ENCODE measurements at regions not wholly inside any gene's neighbourhood (a gene's known extent, or its start where the extent isn't known, plus 50 kb on each side); places are given as distances from the start of the nearest gene placed in this dataset.

DNA sequence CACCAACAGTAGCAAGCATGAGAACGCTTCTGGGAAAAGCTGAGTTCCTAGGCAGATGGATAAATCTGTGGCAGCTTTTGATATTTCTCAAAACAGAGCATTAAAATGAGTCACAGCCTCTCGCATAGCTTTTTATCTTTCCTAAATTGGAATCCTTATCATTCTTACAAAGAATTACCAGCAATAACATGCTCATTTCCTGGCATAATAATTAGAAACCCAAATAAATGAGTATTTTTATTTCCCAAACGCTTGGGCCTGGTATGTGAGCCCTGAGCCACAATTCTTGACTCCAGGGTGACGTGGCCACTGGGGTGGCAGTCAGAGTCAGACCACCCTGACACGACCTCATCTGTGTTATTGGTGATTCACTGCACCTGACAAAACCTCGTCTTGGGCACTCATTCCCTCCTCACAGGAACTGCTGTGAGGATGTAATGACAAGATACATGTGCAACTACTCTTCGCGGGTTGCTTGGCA, 210.7 kb downstream of the ARL4C start:
- no peak for DNase-seq (ENCODE audit: low read depth in 2 of 2, low spot score in 1 of 2)

GRCh38 chr2:234285541-234285940, 211.3 kb downstream of the ARL4C start:
- DNase-seq (ENCODE audit: low read depth in 2 of 2, low spot score in 1 of 2) = no peak

- no peak for DNase-seq (ENCODE audit: low read depth in 2 of 2, low spot score in 1 of 2)
These were observed 217.2 kb downstream of the ARL4C start for GRCh38 chr2:234279637-234280036.

- no peak for DNase-seq (ENCODE audit: low read depth in 2 of 2, low spot score in 1 of 2)
These were observed 218.2 kb downstream of the ARL4C start for GRCh38 chr2:234278556-234279255.

DNA sequence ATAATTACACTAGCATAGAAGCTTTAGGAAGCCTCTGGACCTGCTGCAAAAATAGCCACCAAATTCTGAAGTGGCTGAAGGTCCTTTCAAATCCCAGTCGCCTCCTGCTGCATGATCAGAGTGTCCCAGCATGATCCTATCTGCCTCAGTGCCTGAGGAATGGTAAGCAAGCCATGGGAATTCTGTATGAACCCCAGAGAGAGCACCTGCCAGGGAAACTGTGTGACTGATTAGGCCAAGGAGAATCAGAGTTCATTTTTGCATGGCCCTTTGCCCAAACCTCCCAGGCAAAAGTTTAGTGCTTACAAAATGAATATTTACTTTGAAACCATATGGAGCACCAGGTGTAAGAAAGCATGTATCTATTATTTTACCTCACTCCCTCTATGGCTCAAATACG, 221.4 kb downstream of the ARL4C start:
- DNase-seq (ENCODE audit: low read depth in 2 of 2, low spot score in 1 of 2) = no peak

DNA sequence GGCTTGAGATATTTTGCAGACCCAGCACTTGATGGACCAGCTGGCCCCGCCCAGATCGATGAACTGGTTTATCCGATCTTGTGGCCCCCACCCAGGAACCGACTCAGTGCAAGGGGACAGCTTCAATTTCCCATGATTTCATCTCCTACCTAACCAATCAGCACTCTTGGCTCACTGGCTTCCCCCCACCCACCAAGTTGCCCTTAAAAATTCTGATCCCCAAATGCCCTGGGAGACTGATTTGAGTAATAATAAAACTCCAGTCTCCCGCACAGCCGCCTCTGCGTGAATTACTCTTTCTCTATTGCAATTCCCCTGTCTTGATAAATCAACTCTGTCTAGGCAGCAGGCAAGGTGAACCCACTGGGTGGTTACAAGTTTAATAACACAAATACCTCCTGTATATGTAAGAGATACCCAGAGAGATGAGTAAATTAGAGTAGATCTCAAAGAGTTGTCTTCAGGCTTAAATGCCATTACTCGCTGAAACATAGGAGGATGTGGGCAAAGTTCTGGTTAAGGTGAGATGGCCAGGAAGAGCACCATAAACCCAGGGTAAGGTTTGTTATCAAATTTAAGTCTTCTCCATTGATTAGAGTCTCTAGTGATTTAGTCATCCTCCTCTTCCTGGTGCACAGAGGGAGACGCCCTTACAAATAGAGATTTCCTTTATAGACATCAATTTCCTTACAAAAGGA, 222.8 kb downstream of the ARL4C start:
- DNase-seq (ENCODE audit: low read depth in 2 of 2, low spot score in 1 of 2) = no peak

DNA sequence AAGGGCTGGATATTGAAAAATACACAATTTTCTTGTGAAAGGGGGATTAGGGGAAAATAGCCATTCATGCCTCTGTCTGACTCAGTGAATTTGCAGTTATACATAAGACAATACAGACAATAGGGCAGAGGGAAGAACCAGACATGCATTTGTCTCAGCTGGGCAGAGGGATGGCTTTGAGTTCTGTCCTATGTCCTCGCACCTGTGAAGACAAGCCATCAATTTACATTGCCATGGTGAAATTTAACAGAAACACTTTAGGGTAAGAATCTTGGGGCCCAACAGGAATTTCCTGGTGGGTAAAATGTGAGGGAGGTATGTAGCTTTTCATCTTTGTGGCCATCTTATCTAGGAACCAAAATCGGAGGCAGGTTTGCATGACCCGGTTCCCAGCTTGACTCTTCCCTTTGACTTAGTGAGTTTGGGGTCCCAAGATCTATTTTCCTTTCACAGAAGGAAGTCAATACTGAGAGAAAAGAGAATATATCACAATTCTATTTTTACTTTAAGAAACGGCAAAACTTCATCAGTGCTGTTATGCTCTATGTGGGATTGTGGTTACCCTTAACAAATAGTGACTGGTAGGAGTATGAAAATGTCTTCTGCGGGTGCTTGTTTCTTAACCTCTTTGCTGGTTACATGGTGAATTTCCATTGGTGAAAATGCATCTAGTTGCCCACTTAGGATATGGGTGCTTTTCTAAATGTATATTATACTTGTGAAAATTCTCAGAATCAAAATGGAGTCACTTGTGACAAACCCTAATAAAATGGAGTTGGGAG, 221.8 kb downstream of the SPP2 start:
- no peak for DNase-seq (ENCODE audit: low read depth in 2 of 2, low spot score in 1 of 2)

GRCh38 chr2:234271338-234271737, 220.8 kb downstream of the SPP2 start:
- DNase-seq (ENCODE audit: low read depth in 2 of 2, low spot score in 1 of 2) = no peak

- DNase-seq (ENCODE audit: low read depth in 2 of 2, low spot score in 1 of 2) = no peak
These were observed 219.3 kb downstream of the SPP2 start for GRCh38 chr2:234269769-234270204.

GRCh38 chr2:234267534-234267933, 217.0 kb downstream of the SPP2 start:
- no peak for DNase-seq (ENCODE audit: low read depth in 2 of 2, low spot score in 1 of 2)

- DNase-seq (ENCODE audit: low read depth in 2 of 2, low spot score in 1 of 2) = no peak
These were observed 216.4 kb downstream of the SPP2 start for GRCh38 chr2:234266952-234267351.

- DNase-seq (ENCODE audit: low read depth in 2 of 2, low spot score in 1 of 2) = no peak
These were observed 214.7 kb downstream of the SPP2 start for GRCh38 chr2:234265206-234265605.

DNA sequence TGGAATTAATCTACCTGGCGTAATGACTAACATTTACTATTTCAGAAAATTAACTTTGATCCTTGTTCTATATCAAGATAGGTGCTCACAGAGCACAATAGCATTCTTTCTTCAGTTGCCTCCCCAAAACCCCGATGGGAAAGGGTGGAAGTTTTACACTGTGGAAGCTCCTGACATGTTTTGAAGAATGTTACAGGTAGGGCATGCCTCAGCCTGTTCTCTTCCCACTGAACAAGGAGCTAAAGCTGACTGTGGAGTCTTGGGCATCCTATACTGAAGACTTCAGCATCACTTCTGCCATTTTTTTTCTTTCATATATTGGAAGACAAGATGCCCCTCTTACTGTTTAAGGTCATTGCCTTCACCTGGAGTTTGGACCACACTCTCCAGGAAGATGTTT, 211.2 kb downstream of the SPP2 start:
- no peak for DNase-seq (ENCODE audit: low read depth in 2 of 2, low spot score in 1 of 2)

DNA sequence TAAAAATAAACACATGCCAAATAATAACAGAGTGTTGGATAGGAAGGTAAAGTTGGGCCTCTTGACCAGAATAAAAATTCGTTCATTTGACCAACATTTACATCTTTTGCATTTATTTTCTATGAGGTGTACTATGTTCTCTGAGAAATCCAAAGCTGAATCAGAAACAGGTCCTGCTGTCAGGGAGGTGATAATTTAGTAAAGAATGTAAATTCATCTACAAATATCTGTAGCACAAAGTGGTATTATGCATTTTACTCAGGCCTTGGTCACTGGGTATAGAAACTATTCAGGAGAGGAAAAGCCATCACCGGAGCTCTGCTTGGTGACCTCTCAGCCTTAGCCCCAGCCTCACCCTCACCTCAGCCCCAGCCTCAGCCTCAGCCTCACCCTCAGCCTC, 208.9 kb downstream of the SPP2 start:
- DNase-seq (ENCODE audit: low read depth in 2 of 2, low spot score in 1 of 2) = no peak

DNA sequence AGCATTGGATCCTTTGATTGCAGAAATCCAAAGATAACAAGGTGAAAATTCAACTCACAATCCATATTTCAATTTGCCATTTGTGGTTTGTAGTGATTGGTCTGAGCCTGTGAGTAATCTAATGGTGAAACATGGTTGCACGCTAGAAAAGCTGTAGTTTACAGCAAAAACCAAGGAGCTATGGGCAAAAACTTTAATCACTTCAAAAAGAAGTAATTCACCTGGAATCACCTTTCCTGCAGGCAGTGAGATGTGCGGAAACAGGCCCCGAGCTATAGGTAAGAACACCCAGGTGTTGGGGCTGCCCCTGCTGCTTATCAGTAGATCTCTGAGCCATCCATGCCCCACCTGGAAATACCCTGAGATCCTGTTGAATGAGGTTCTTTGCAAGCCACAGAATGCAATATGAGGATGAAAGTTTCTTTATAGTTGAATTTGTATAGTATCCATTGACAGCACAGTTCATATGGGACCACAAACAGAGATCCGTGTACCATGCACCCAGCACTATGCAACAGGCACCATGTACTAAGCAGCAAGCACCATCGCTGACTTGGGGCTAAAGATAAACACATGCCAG, 208.2 kb downstream of the SPP2 start:
- DNase-seq (ENCODE audit: low read depth in 2 of 2, low spot score in 1 of 2) = no peak

DNA sequence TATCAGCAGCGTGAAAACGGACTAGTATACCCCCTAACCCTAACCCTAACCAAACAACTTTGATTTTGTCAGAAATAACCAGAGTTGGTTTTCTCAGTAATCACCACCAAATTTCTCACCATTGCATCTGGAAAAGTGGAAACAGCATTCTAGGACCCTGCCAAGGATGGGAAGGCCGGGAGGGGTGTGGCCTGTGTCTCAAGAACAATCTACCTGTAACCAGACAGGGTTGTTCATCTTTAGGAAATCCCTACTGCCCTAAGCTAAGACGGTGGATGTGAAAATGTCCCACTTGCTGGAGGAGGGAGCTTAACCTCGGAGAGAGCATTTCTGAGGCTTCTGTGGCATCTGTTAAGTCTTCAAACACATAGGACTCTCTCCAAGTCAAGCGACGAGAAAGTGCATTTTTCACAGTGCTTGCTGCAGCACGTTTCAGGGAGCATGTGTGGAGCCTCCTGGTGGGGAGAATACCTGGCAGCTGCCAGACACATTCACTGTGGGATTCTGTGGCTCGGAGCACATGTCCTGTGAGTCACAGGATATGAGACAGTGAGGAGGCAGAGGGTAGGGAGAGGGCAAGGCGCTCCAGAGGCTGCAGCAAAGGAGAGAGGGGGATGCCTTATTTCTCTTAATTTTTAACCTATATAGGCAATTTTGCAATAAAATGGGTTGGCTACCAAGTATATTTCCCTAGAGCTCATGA, 207.5 kb downstream of the SPP2 start:
- DNase-seq (ENCODE audit: low read depth in 2 of 2, low spot score in 1 of 2) = no peak

DNA sequence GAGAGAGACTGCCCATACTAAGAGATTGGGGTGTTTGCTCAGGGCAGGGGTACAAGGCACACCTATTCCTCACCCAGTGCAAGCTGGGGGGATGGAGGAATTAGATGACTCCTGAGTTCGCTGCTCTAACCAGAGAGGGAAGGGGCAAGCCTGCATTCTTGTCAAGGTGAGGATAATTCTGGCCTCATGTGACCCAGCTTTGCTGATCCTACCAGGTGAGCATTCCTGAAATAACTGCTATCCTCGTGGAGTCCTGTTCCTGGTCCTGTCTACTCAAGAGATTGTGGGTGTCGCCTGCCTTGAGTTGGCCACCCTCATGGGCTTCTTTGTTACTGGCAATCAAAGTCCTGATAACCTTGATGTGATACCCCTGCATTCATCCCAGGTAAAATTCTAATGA, 206.0 kb downstream of the SPP2 start:
- no peak for DNase-seq (ENCODE audit: low read depth in 2 of 2, low spot score in 1 of 2)

- DNase-seq (ENCODE audit: low read depth in 2 of 2, low spot score in 1 of 2) = no peak
These were observed 204.4 kb downstream of the SPP2 start for GRCh38 chr2:234254783-234255521.

- no peak for DNase-seq (ENCODE audit: low read depth in 2 of 2, low spot score in 1 of 2)
These were observed 202.3 kb downstream of the SPP2 start for GRCh38 chr2:234252772-234253171.
